ENCODE measurements at regions not wholly inside any gene's neighbourhood (a gene's known extent, or its start where the extent isn't known, plus 50 kb on each side); places are given as distances from the start of the nearest gene placed in this dataset.

GRCh38 chr1:67540733-67541125, 110.5 kb upstream of the SERBP1 start:
- TF ChIP-seq CTCF (conservative IDR thresholded peaks at IDR 0.05 in 1 of 2, IDR thresholded peaks at IDR 0.05 in 1 of 2; ENCODE audit: low read depth in 1 of 2, low read length in 2 of 2) (no peak), EZH2 (IDR thresholded peaks at IDR 0.05; ENCODE audit: low read length, missing control alignments) (no peak)

Measured in fibroblast of lung (primary cell).